T1000 (cell line): ENCODE measurements at regions not wholly inside any gene's neighbourhood (a gene's known extent, or its start where the extent isn't known, plus 50 kb on each side); places are given as distances from the start of the nearest gene placed in this dataset.

Source experiments
- DNase-seq: peaks from one replicate; lab custom pipeline; 2025; ENCODE audit warnings: mixed read lengths; lab: John Stamatoyannopoulos, UW

DNA sequence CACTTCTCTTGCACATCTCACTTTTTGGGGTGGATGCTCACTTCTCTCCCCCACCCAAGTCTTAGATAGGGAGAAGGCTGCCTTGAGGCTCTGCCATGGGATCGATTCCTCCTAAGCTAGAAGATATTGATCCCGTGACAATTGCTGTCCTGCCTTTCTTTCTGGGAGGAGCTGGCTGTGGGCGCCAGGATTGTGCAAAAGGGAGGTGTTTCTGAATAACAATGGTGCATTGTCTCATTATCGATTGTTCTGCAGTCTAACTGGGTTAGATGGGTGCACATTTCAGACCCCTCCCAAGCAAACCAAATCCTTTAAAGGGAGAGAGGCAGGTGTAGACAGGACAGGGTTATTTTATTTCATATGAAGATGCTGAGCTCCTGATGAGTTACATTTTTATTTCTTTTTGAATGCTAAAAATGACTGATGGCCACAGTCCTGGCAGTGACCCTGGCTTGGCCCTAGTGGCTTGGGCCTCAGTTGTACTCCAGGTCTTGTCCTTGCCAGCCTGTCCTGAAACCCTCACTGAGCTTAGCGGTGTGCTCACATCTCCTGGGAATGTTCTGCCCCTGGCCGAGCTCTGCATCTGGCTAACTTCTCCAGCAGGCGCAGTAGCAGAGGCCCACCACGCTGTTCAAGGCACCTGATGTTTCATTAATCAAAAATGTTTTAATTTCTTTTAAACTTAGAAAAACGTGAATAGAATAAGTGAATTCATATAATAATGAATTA is 99.0 kb upstream of the KAZN start:
- DNase-seq = no peak

DNA sequence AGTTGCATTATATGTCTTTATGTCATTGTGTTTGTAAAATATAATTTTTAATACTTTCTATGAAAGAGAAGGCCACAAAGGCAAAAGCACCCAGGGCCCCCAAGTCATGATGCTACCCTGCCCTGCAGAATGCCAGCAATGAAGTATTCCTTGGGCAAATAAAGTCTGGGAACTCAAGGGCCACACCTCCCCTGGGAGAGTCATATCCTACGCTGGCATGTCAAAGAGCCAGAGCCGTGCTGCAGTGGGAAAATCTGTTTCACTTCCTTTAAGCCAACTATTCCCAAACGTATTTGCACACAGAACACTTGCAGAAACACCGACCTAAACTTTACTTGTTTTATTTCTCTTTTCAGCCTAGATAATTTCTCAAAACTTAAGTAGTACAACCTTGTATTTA is 98.4 kb upstream of the KAZN start:
- no peak for DNase-seq

DNA sequence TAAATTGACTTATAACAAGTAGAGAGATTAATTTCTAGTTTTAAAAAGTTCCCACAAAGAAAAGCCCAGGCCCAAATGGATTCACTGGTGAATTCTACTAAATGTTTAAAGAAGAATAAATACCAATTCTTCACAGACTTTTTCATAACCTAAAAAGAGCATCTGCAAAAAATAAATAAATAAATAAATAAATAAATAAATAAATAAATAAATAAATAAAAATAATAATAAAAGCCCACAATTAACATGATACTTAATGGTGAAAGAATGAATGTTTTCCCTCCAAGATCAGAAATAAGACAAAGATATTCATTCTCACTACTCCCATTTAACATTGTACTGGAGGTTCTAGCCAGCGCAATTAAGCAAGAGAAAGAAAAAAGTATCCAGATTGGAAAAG is 97.6 kb upstream of the KAZN start:
- DNase-seq = no peak

DNA sequence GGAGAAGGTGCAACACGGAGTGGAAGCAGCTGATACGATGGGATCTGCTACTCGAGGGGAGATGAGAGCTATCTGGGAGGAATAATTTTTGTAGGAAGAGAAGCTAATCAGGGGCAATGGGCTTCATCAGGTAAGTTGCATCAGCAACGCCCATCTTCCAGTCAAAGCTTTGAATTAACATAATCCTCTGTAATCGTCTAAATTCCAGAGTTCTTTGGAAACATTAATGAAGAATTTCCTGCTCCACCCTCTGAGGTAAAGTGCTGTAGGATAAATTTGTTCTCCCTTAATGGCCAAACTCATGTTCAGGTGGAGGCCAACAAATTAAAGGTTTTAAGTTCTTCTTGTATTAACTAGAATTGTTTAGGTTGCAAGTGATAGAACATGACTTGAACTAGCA is 94.0 kb upstream of the KAZN start:
- no peak for DNase-seq

DNA sequence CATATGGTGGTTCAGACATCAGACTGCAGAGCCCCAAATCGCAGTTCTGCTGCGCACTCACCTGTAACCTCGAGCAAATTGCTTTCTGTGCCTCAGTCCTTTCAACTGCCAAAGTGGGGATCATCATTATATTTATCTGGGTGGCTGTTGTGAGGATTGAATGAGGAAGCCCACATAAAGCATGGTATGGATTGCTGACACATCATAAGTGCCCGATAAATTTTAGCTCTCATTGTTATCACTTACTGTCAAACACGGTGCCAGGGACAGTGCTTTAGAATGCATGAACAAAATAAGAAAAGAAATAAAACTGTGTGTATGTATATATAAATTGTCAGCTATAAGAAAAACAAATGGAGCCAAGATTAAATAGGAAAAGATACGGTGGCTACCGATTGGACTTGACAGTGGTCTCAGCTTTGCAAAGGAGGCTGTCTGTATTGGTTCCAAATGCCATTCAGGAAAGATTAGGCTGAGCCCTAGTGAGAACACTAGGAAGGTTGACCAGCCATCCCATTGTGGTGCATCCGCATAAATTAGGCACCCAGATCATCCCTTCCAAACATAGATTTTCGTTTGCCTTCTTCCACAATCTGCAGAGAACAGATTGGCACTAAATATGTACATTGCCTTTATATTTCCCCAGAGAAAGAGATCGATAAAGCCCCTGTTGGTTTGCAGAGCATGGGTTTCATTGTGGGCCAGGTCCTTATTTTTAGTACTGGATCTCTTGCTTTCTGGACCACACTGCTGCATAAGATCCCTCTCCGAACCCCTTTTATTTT is 91.8 kb upstream of the KAZN start:
- no peak for DNase-seq

DNA sequence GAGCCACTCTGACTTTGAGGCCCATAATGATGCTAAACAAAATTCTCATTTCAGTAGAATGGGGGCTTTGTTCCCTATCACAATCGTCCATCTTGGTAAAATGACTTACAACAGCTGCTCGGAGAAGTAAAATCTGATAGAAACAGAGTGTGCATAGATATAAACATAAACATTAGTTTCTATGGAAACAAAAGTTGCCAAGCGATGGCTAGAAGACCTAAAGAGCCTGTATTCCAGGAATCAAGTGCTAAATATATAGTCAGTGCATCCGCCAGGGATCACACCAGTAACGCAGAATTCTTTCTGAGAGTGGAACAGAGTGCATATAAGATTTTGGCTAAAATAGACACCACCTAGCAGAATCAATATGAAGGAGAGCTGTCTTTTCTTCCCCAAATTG is 91.2 kb upstream of the KAZN start:
- DNase-seq = no peak

DNA sequence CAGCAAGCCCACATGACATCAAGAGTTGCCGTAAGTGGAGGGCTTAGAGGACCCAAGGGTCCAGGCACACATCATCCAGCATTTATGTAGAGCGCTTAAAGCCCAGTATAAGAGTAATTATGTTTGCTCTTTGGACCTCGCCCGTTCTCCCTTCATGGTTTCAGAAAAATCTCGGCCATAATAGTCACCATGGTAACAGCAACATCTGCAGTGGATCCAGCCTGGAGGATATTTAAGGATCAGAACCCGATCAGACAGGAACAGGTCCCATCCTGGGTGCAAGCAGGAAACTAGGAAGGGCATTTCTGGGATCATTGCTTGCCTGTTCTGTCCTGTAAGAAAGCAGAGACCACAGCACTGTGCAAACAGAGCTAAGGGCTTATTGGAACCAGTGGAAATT is 89.9 kb upstream of the KAZN start:
- no peak for DNase-seq

DNA sequence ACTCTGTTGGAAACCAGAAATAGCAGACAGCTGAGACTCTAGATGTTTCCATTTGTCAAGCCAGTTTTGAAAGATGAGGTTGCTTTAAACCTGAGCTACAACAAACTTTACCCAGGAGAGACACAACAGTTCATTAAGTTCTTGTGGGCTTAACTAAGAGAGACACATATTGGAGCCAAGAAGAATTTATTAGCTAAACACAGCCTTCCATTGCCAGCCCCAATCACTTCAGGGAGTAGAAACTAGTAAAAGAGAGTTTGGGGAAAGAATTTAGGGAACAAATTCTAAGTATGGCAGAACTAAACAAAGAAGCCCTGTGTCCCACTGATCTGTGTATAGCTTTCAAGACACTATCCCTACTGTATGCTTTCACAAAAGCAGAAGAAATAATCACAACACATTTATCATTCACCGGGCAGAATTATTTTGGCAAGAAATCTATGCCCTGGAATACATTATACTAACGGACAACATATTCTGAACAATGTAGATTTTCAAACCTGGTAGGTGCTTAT is 87.3 kb upstream of the KAZN start:
- no peak for DNase-seq

DNA sequence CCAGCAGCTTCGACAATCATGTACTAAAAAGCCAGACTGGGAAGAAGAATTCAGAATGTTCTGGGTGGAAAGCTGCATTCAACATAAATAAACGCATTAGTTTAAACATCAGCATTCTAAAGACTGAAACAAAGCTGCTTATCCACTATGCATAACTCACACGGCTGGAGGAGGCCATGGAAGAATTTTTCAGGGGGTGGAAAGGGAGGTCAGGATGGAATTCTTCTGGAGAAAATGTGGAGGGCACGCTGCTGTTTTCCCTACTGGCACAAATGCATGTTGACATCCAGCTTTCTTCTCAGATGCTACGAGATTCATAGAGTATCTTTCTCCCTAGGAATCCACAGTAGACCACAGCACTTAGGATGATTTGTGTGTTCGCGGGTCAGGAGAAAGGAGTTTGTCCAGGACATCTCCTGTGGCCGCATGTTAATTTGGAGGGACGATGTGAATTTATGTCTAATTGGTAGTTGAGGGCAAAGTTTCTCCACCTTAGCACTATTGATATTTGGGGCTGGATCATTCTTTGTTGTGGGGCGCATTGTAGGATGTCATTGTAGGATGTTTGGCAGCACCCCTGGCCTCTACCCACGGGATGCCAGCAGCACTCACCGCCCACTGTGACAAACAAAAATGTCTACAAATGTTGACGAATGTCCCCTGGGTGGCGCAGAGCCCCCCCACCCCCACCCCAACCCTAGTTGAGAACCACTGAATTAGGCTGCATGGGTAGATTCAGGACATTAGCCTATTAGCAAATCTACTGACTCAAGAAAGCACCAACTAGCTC is 86.5 kb upstream of the KAZN start:
- no peak for DNase-seq

DNA sequence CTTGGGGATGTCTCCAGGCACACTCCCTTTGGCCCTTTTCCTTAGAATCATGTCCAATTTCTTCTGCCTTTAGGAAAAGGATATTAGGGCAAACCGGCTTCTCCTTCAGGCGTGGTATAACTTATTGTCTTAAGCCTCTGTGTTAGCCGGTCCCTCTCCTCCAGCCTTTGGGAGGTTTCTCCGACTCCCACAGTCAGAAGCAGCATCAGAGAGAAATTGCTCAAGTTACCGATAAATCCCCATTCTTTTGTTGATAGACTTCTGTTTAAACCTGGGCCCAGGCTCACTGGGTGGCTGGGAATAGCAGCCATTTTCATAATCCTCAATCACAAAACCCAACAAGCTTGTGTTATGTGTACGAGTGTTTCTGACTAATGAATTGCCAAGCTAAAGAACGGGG is 85.4 kb upstream of the KAZN start:
- no peak for DNase-seq

DNA sequence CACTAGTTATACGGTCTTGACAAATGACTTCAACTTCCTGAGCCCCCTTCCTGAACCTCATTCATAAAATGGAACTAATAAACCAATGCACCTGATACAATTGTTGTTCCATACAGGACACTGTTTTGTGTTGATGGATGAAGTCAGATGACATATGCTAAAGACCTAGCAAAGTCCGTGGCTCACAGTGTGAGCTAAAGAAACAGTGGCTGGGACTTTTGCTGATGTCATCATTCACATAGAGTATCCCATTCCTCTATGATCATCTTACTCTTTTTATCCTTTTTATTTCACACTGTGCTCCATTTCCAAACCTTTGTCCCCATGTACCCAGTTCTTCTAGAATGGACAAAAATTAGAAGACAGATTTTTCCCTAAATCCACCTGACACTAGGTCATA is 83.7 kb upstream of the KAZN start:
- DNase-seq = no peak

DNA sequence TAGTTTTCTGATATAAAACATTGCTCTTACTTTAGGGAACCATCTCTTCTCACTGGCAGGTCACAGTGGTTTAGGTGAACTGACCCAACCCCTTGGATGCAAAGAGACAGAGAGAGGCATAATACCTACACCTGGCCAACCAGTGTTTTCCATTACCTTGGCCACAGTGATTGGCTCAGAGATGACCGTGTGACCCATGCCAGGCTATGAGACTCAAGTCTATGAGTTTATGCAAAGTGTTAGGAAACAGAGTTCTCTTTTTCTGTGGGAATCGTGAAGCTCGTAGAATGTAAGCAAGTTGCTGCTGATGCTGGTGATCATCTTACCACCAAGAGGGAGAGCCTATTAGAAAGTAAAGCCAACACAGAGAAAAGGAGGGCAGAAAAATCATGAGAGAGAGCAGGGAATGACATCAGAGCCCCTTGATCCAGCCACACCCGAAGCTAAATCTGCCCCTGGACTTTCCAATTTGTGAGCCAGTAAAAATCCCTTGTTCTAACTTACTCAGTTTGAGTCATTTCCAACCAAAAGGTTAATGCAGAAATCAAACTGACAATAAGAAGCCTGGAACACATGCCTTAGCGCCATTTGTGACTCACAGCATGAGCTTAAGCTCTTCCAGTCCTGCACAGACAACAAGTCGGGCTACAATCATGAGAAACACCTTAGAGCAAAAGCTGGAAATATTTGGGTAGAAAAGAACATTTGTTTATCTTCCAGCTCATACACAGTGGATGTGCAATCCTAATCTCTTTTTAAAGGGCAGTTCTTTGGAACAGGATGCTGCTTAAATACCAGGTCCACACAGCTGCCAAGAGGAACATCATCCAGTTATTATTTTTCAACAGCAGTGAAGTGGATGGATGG is 81.3 kb upstream of the KAZN start:
- DNase-seq = peak; percentile 48

DNA sequence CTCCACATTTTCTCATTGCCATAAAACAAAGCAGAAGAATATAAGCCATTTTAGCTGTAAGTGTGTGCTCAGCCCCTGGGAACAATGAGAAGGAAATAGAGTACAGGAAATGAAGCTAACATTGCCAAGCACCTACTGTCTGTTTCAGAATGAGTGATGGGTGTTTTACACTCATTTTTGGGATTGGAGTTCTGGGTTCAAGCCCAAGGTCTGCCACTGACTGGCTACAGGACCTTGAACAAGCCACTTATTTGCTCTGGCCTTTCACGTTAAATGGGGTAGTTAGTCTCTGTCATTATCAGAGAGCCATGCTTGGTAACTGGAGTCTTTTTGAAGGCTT is 80.7 kb upstream of the KAZN start:
- no peak for DNase-seq

DNA sequence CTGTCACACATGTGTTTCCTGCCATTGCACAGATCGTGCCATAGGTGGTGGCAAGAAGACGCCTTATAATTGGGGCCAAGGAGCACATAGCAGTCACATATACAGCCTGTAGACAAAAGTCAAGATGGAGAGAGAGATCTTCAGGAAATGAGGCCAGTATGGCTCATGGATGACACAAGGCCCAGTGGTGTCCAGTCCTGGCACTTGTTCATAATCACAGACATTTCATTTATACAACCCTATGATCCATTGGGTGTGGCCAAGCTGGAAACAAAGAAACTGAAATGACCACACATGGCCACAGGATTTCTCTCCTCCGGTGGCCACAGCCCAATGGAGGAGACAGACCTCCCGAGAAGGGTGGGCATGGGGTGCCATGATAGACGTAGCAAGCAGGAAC is 78.5 kb upstream of the KAZN start:
- DNase-seq = no peak

DNA sequence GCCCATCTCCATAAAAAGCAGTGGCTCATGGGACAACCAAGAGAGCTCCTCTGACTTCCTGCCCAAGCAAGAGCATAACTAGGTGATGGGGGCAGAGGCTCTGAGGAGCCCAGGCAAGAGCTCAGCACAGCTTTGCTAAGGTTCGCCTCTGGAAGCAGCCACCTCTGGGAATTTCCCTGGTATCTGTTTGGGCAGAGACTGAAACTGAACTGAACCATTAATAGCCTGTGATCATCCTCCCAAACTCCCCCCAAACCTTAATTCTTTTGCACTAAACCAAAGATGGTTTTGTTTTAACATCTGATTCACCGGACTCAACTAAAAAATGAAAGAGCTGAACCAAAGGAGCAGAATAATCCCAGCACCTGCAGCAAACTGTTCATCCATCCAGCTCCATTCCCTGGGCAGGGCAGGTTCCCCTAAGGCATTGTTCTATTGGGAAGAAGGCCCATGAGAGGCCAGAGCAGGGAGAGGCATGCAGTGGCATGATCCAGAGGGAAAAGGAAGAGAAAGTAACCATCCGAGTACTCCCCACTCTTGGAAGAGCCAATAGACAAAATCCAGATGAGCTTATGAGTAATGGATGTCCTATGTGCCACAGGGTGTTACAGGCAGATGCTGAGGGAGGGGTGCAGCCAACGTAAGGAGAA is 77.8 kb upstream of the KAZN start:
- DNase-seq = no peak

DNA sequence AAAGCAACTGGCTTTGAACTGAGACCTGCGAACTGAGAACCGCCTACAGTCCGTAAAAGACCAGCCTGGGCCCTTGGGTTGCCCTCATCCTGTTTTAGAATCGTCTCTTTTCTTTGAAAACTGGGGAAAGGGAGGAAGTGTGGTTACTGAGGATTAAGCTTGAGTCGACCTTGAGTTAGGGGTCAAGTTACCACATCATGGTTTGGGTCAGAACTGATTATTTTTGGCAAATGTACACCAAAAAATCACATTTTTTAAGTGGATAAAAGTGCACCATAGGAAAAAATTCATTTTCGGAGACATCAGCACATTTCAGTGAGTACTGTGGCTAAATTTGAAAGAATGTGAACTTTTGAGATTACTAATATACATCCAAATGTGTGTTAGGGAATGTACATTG is 76.9 kb upstream of the KAZN start:
- DNase-seq = no peak

DNA sequence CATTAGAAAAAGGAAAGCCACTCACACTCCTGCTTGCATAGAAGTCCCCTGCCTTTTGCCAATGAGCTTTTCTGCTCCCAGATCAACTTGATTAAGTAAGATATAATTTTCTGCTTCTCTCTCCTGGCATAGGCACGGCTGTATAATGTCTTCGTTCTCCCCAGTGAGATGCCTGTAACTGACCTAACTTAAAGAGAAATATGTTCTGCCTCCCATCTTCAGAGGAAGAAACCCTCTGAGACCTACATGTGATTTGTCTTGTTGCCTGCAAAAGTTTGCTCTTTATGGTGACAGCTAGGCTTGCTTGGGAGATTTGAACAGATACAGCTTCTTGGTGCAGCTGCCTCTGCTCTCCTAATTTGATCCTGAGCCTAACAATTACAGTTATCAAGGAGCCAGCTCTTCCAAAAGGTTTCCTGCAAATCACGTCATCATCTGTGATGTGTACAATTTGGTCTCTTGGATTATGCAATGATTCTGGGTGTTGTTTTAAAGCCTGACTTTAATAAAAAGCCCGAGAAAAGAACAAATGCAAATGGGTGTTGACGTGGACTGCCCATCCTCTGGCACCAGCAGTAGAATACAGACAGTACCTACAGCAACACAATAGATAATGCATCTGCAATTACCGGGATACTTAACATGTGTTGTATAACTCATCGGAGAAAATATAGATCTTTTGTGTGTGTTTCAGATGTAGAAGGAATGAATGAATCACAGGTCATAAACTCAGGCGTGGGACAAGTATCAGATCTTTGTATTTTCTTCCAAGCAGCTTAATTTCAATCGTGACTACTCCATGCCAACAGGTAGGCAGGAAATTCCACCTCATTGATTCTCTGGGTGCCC is 76.2 kb upstream of the KAZN start:
- DNase-seq = peak; percentile 36

DNA sequence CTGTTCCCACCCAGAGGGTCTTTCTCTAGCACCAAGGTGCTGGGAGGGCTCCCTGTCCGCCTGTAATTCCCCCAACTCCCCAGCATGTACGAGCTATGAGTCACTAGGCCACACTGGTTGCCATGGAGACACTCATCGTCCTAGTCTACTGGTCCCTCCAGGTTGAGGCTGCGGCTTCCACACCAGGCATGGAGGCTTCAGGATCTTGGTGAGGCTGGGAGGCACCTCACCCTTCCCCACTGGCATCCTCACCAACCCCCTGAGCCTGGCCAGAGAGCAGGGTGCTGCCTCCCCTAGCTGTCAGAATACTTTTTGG is 75.6 kb upstream of the KAZN start:
- DNase-seq = peak; percentile 76

DNA sequence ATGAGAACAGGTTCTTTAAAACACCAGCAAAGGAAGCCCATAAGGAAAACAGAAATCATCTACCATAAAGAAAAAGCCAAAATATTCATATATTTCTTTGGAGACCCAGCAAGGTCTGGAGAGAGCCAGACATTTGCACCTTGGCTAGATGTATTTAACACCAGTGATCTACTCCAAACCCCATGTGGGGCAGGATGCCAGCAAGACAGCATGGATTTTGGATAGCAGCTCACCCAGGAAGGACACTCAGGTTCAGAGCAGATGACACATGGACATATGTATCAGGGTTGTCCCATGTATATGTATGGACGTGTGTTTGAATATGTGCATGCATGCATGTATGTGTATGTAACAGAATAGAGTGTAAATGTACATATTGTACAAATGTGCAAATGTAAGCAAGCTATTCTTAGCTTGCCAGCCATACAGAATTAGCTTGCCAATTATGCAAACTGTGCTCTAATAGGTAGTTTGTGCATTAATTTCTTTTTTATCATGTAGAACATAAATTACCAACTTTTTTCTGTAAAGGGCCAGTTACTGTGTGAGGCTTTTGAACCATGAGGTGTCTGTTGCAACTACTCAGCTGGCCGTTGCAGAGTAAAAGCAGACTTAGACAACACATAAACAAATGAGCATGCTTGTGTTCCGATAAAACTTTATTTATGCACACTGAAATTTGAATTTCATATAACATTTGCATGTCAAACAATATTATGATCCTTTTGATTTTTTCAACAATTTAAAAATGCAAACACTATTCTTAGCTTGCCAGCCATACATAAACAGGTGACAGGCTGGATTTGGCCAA is 73.5 kb upstream of the KAZN start:
- DNase-seq = no peak

DNA sequence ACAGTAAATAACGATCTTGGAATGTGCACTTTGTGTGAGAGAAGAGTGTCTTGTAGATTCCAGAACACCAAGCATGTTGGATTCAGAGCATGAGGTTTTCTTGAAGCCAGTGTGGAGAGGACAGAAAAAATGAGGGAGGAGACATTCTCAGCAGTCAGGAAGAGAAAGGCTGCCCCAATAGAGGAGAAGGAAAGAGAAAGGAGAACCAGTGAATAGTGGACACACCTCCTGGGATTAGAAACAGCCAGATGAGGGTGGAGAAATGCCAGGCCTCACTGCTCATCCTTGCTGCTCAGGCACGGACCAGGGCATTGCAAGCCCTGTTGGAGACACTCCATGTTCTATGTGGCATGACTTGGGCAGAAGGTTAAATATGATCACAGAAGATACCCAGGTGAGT is 69.0 kb upstream of the KAZN start:
- DNase-seq = no peak
